GM12873 (cell line): ENCODE measurements at regions not wholly inside any gene's neighbourhood (a gene's known extent, or its start where the extent isn't known, plus 50 kb on each side); places are given as distances from the start of the nearest gene placed in this dataset.

Experiments used
- TF ChIP-seq, protein P1 (sequence below): IDR thresholded peaks from 2 replicates; pipeline ENCODE4 v1.5.1; 2012; ENCODE audit warnings: low read depth, mild to moderate bottlenecking, moderate library complexity, low read length, control low read depth; ENCODE audit not compliant: insufficient read depth; ENCODE audit errors: missing control alignments

DNA sequence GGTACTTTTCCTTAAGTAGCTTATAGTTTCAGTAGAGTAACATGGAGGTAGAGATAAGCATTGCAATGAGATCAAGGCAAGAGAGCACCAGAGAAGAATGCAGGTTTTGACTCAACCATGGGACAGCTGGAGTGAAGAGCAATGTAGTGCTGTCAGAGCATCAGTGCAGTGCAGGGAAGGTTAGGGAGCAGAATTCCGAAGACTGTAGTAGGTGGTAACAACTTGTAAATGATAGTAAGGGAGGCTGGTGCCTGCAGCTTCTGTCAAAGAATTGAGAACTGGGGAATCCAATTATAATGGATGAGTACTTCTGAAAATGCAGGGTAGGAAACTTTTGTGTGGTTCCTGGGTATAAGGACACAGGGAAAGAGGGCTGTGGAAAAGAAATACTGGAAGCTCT lies 183.2 kb downstream of the KCNS3 start:
- TF ChIP-seq, protein P1, sequence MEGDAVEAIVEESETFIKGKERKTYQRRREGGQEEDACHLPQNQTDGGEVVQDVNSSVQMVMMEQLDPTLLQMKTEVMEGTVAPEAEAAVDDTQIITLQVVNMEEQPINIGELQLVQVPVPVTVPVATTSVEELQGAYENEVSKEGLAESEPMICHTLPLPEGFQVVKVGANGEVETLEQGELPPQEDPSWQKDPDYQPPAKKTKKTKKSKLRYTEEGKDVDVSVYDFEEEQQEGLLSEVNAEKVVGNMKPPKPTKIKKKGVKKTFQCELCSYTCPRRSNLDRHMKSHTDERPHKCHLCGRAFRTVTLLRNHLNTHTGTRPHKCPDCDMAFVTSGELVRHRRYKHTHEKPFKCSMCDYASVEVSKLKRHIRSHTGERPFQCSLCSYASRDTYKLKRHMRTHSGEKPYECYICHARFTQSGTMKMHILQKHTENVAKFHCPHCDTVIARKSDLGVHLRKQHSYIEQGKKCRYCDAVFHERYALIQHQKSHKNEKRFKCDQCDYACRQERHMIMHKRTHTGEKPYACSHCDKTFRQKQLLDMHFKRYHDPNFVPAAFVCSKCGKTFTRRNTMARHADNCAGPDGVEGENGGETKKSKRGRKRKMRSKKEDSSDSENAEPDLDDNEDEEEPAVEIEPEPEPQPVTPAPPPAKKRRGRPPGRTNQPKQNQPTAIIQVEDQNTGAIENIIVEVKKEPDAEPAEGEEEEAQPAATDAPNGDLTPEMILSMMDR, result no peak

DNA sequence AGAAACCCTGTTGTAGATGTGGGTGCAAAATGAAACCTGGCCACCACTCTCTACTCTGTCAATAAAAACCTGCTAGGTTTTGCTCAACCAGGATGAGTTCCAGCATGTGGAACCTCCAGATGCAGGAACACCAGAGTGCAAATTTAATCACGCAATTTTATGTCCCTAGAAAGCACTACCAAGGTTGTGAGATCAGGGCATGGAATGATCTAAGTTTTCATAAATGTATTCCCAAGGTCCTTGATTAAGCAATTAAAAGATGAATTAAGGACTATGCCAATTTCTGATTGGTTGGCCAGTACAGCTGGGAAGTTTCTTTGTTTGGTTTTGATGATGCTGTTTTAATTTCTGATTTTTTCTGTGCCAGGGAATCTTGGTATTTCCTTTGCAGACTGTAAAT lies 179.2 kb downstream of the KCNS3 start:
- TF ChIP-seq, protein P1, result no peak

DNA sequence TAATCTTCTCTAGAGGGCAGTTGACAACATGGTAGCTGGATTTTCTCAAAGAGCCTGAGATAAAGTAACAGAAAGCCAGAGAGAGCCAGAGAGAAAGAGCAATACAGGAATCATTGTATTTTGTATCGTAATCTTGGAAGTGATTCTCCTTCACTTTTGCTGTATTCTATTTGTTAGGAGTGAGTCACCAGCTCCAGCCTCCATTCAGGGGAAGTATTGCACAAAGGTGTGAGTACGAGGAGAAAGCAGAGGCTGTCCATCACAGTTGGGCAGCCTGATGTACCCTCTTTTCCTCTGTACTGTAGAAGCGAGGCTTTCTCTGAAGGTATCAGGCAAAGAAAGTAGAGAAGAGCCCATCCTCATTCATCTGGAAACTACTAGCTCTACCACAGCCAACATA lies 176.8 kb downstream of the KCNS3 start:
- TF ChIP-seq, protein P1, result no peak

DNA sequence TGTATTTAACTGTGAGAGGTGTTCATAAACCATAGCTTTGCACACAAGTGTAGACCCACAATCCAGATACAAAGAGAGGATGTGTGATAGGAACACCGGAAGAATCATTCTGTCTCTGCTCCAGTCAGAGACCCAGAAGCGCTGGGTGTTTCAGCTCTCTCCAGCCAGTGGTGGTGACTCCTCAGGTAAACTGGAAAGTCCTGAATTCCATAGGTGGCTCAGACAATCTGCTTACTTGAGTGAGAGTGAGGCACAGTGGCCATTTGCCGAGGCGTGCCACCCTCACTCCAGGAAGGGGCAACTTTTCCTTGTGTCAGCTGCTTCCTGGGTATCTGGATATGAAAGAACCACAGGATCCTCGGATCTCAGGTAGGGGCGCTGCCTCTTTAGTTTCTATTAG lies 171.5 kb downstream of the KCNS3 start:
- TF ChIP-seq, protein P1, result no peak

DNA sequence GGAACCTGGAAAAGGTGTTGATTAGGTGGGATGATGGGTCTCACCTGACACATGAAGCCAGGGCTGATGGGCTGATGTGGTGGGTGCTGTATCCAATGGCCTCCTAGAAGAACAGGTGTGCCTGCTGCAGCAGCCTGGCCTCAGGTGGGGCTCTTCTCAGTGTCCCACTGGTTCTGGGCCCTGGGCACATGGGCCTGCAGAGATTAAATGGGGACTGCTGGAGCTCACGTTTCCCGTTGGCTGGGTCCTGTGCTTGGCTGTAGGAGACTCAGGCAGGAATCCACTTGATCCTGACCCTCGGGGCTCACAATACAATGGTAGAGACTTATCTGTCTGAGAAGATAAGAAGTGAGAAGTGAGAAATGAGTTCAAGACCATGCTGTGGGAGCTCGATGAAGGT lies 170.9 kb downstream of the KCNS3 start:
- TF ChIP-seq, protein P1, result no peak

DNA sequence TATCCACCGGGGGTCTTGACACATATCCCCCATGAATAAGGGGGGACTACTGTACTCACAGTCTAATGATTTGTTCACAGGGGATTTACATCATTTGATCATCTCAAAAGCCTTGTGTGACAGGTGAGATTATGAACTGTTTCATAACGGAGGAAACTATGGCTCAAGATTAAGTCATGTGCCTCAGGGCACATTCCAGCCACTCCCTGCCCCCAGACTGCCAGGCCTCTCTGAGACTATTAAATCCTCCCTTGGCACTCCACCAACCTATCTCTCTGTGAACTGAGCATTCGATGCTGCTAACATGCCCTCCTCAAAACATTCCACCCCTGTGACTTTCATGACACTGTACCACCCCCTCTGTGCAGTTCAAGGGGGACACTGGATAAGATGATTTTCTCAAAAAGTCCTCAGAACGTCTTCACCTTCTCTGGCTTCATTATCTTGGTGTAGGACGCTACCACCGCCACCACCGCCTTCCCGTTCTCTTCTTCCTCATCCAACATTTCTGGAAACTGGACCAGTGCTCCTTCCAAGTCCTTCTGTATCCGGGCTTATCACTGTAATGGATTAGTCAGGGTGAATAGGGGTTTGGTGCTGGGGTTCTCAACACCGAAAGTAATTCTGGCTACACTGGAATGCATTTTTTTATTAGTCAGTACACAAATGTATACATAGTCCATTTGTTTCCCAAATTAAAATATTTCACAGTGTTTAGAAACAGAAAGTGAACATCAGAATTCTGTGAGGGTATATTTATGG lies 169.6 kb downstream of the KCNS3 start:
- TF ChIP-seq, protein P1, result no peak

DNA sequence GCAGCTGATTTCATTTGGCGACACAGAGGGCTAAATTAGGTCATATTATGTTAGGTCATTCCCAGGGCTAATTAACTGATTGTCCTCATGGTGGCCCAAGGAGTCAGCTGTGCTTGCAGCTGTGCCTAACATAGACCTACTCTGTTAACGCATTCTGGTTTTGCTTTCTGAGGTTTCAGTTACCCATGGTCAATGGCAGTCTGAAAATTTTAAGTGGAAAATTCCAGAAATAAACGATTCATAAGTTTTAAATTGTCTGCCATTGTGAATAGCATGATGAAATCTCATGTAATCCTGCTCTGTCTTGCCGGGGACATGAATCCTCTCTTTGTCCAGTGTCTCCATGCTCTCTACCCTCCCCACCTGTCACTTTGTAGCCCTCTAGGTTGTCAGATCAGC lies 168.7 kb downstream of the KCNS3 start:
- TF ChIP-seq, protein P1, result no peak
